Endothelial cell of umbilical vein (primary cell): ENCODE measurements at regions not wholly inside any gene's neighbourhood (a gene's known extent, or its start where the extent isn't known, plus 50 kb on each side); places are given as distances from the start of the nearest gene placed in this dataset.

ENCODE experiments used
- BruUV-seq: library from RNA; stranded (reverse); fragments of 400-500 nt; replicated peaks from 2 replicates; lab custom pipeline; 2021; lab: Mats Ljungman, UMichigan
- CTCF ChIA-PET: fragments of 300-600, 350-600 bp; sonication (Branson Sonifier 250); formaldehyde crosslinking; loops from one replicate; lab custom pipeline; 2021; ENCODE audit warnings: antibody characterized with exemption, inconsistent platforms; lab: Charles Lee
- POLR2A ChIA-PET: fragments of 300-600, 350-600 bp; sonication (Branson Sonifier 250); formaldehyde crosslinking; loops from one replicate; lab custom pipeline; 2021; ENCODE audit warnings: antibody characterized with exemption, inconsistent platforms; lab: Charles Lee
- DNase-seq: peaks from one replicate; pipeline ENCODE4 v3.0.0-alpha.2; 2011; ENCODE audit warnings: low read depth, low spot score
- FAIRE-seq: peaks from 2 replicates; lab custom pipeline; 2011; peaks lifted over from hg19 to GRCh38; lab: Jason Lieb, UNC
- H2AFZ ChIP-seq: 2 replicates; pipeline ENCODE4 v1.6.0; 2012; ENCODE audit warnings: low read depth, low read length, control low read depth, inconsistent platforms
- H3K27ac ChIP-seq: 2 replicates; pipeline ENCODE4 v1.5.1; 2011; ENCODE audit warnings: low read depth, mild to moderate bottlenecking, control low read depth, low read length, moderate library complexity; ENCODE audit not compliant: insufficient read depth
- H3K27me3 ChIP-seq, 2 experiments: 2 replicates each; pipeline versions ENCODE4 v1.6.0 to v1.6.1; 2011; ENCODE audit warnings: low read length in 2 of 2, mixed read lengths in 1 of 2; ENCODE audit not compliant: control insufficient read depth in 2 of 2, insufficient read depth in 2 of 2
- H3K36me3 ChIP-seq, 2 experiments: 2 replicates in 1 of 2; 3 replicates in 1 of 2; pipeline ENCODE4 v1.5.1; 2011; ENCODE audit warnings: low read length in 2 of 2, mild to moderate bottlenecking in 1 of 2, moderate library complexity in 1 of 2; ENCODE audit not compliant: control insufficient read depth in 2 of 2, insufficient read depth in 2 of 2; ENCODE audit errors: extremely low read depth in 1 of 2
- H3K4me1 ChIP-seq: 3 replicates; pipeline ENCODE4 v1.5.1; 2011; ENCODE audit warnings: mild to moderate bottlenecking, low read length; ENCODE audit not compliant: control insufficient read depth, insufficient read depth; ENCODE audit errors: extremely low read depth
- H3K4me2 ChIP-seq: 2 replicates; pipeline ENCODE4 v1.6.1; 2011; ENCODE audit warnings: low read length, control low read depth, mixed read lengths; ENCODE audit not compliant: insufficient read depth
- H3K4me3 ChIP-seq, 3 experiments: fragments of 200-600 bp in 1 of 3; sonication (generic), shearing (Covaris generic) in 1 of 3; replicated peaks in 1 of 3; 2 replicates each; pipeline ENCODE4 v1.5.1; 2011 to 2016; ENCODE audit warnings: control low read depth in 3 of 3, low read length in 3 of 3, mild to moderate bottlenecking in 2 of 3, inconsistent platforms in 1 of 3, low read depth in 1 of 3, moderate library complexity in 1 of 3; ENCODE audit not compliant: insufficient read depth in 1 of 3
- H3K79me2 ChIP-seq: 2 replicates; pipeline ENCODE4 v1.6.0; 2012; ENCODE audit warnings: low read length, inconsistent platforms; ENCODE audit not compliant: control insufficient read depth, insufficient read depth
- H3K9ac ChIP-seq: replicated peaks from 2 replicates; pipeline ENCODE3; 2011; ENCODE audit warnings: low read length, control low read depth; ENCODE audit not compliant: insufficient read depth; ENCODE audit errors: extremely low read depth
- H3K9me1 ChIP-seq: replicated peaks from 3 replicates; pipeline ENCODE4 v1.6.0; 2011; ENCODE audit warnings: mild to moderate bottlenecking, low read length; ENCODE audit not compliant: control insufficient read depth, insufficient read depth; ENCODE audit errors: extremely low read depth
- H3K9me3 ChIP-seq: replicated peaks from 2 replicates; pipeline ENCODE4 v1.5.1; 2012; ENCODE audit warnings: low read length, inconsistent platforms; ENCODE audit not compliant: control insufficient read depth, insufficient read depth
- H4K20me1 ChIP-seq: replicated peaks from 2 replicates; pipeline ENCODE3; 2011; ENCODE audit warnings: mild to moderate bottlenecking, low read length; ENCODE audit not compliant: control insufficient read depth, insufficient read depth; ENCODE audit errors: extremely low read depth
- CTCF ChIP-seq, 2 donors: IDR thresholded peaks; 1 replicate in 1 of 2; 2 replicates in 1 of 2; pipeline ENCODE4 v1.5.1; 2011; ENCODE audit warnings: low read length in 2 of 2, mild to moderate bottlenecking in 2 of 2, moderate library complexity in 2 of 2, control low read depth in 1 of 2, inconsistent platforms in 1 of 2, low read depth in 1 of 2; ENCODE audit not compliant: insufficient read depth in 1 of 2; ENCODE audit errors: extremely low read depth in 1 of 2
- EZH2 ChIP-seq: IDR thresholded peaks from 2 replicates; pipeline ENCODE4 v1.6.1; 2012; ENCODE audit warnings: borderline replicate concordance, low read depth, mild to moderate bottlenecking, moderate library complexity, low read length, inconsistent platforms; ENCODE audit not compliant: severe bottlenecking
- FOS ChIP-seq: IDR thresholded peaks from 2 replicates; pipeline ENCODE4 v1.6.1; 2011; ENCODE audit warnings: mild to moderate bottlenecking, low read length, moderate library complexity, borderline replicate concordance; ENCODE audit not compliant: insufficient read depth
- GATA2 ChIP-seq: IDR thresholded peaks from 2 replicates; pipeline ENCODE4 v1.7.0; 2011; ENCODE audit warnings: low read depth, mild to moderate bottlenecking, moderate library complexity, mixed read lengths, low read length; ENCODE audit not compliant: insufficient read length, insufficient read depth
- JUN ChIP-seq: IDR thresholded peaks from 2 replicates; pipeline ENCODE4 v1.6.1; 2011; ENCODE audit warnings: borderline replicate concordance, low read depth; ENCODE audit not compliant: insufficient read length, insufficient read depth
- MAX ChIP-seq: IDR thresholded peaks from 2 replicates; pipeline ENCODE4 v1.6.1; 2011; ENCODE audit not compliant: insufficient read depth, insufficient read length
- MYC ChIP-seq: IDR thresholded peaks from one replicate; pipeline ENCODE4 v1.6.1; 2011; ENCODE audit warnings: mild to moderate bottlenecking, low read depth, low read length
- POLR2A ChIP-seq: IDR thresholded peaks from 2 replicates; pipeline ENCODE4 v1.6.1; 2012; ENCODE audit warnings: low read depth, mild to moderate bottlenecking, control low read depth, low read length
- POLR2AphosphoS5 ChIP-seq: IDR thresholded peaks from 2 replicates; pipeline ENCODE4 v1.6.1; 2012; ENCODE audit warnings: low read depth, mild to moderate bottlenecking, control low read depth, low read length, moderate library complexity; ENCODE audit not compliant: insufficient read depth
- dilution Hi-C: fragments of 300-500 bp; cut with MboI; formaldehyde crosslinking; loops from one replicate; pipeline ENCODE4 v1.15.0; 2019; ENCODE audit warnings: low sequenced_read_pairs; ENCODE audit not compliant: extremely low pct_ligation_motif_present
- intact Hi-C: fragments of 100-400 bp; cut with micrococcal nuclease; formaldehyde crosslinking; loops from one replicate; pipeline ENCODE4 v1.10.0; 2022

DNA sequence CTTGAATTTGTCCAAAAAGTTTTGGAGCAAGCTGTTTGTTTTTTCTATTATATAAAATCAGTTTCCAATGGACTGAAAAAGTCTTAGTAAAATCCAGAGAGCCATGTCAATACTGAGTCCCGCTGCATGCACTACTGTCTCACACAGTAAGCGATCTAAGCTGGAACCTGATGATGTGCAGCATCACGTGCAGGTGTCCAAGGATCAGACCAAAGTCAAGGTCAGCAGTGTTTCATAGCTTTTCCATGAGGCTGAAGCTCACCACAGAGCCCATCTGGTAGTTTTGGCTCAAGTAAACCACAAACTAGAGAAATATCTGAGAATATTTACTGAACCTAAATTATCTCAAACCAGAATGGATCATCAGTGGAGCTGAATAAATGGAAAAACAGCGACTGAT, 784.0 kb upstream of the SEMA6D start:
- TF ChIP-seq FOS (no peak), MAX (no peak), CTCF (IDR thresholded peaks at IDR 0.05; ENCODE audit: extremely low read depth in 1 of 2, insufficient read depth in 1 of 2, low read depth in 1 of 2, low read length in 2 of 2) (no peak), MYC (no peak), POLR2A (no peak), GATA2 (no peak), JUN (no peak), POLR2AphosphoS5 (no peak), EZH2 (no peak)
- H4K20me1 ChIP-seq, result no peaks in the 10 kb centered on the region
- H3K9me3 ChIP-seq, result no peaks in the 10 kb centered on the region
- H3K4me1 ChIP-seq, result no peaks in the 10 kb centered on the region
- CTCF ChIA-PET, result no interaction called here
- no peak for DNase-seq
- H3K36me3 ChIP-seq, result no peaks in the 10 kb centered on the region
- H3K27me3 ChIP-seq, result no peaks in the 10 kb centered on the region
- H3K79me2 ChIP-seq, result no peaks in the 10 kb centered on the region
- intact Hi-C loops (no loop called here), dilution Hi-C loops (no loop called here)
- no peak overlapping the region for H2AFZ ChIP-seq
- H3K27ac ChIP-seq, result no peak overlapping the region
- POLR2A ChIA-PET, result no interaction called here
- H3K4me2 ChIP-seq, result no peak overlapping the region
- H3K4me3 ChIP-seq, result no peak overlapping the region
- no peak overlapping the region for H3K9ac ChIP-seq
- no peak for FAIRE-seq
- no TSS peak for BruUV-seq
- H3K9me1 ChIP-seq, result no peaks in the 10 kb centered on the region
